Spinal cord (tissue), 9 donors: ENCODE measurements at regions not wholly inside any gene's neighbourhood (a gene's known extent, or its start where the extent isn't known, plus 50 kb on each side); places are given as distances from the start of the nearest gene placed in this dataset.

Experiments used
- DNase-seq, 6 donors: peaks; one replicate each; pipeline versions ENCODE4 v3.0.0 to v3.0.0-alpha.2; 2013 to 2015; ENCODE audit warnings: low spot score in 6 of 6, low read depth in 4 of 6
- H3K27ac ChIP-seq: one replicate; pipeline ENCODE4 v1.5.1; 2013; ENCODE audit warnings: low read depth, low read length, control low read depth
- H3K27me3 ChIP-seq: one replicate; pipeline ENCODE4 v1.6.1; 2013; ENCODE audit warnings: low read length; ENCODE audit not compliant: control insufficient read depth, insufficient read depth
- H3K36me3 ChIP-seq: one replicate; pipeline ENCODE4 v1.6.1; 2013; ENCODE audit warnings: low read length; ENCODE audit not compliant: control insufficient read depth, insufficient read depth
- H3K4me1 ChIP-seq: one replicate; pipeline ENCODE4 v1.6.1; 2013; ENCODE audit warnings: low read length; ENCODE audit not compliant: control insufficient read depth, insufficient read depth
- H3K4me3 ChIP-seq: one replicate; pipeline ENCODE4 v1.5.1; 2013; ENCODE audit warnings: low read depth, low read length, control low read depth
- H3K9me3 ChIP-seq: one replicate; pipeline ENCODE4 v1.6.1; 2013; ENCODE audit warnings: low read length; ENCODE audit not compliant: control insufficient read depth, insufficient read depth
- WGBS: methylation state at CpG from one replicate; pipeline ENCODE4 v1.1.5; 2013; ENCODE audit warnings: missing lambda C conversion rate; ENCODE audit not compliant: insufficient coverage; 5-methylcytosine and 5-hydroxymethylcytosine counted together
- donor health status: healthy.

- peaks cover 4% of the 10 kb centered on the region for H3K4me1 ChIP-seq
- DNase-seq = no peak
- WGBS = 59% methylated on average over 9 of the region's 15 CpGs
- no peak overlapping the region for H3K4me3 ChIP-seq
- no peaks in the 10 kb centered on the region for H3K9me3 ChIP-seq
- no peaks in the 10 kb centered on the region for H3K36me3 ChIP-seq
- H3K27me3 ChIP-seq = no peaks in the 10 kb centered on the region
- H3K27ac ChIP-seq = no peak overlapping the region
Observed at GRCh38 chr2:238963161-238963970, 115.5 kb downstream of the TWIST2 start.

GRCh38 chr2:238963971-238964328, 116.1 kb downstream of the TWIST2 start:
- Histone ChIP-seq H3K36me3 (no peaks in the 10 kb centered on the region), H3K27ac (no peak overlapping the region), H3K4me1 (peaks cover 4% of the 10 kb centered on the region), H3K9me3 (no peaks in the 10 kb centered on the region), H3K27me3 (no peaks in the 10 kb centered on the region), H3K4me3 (no peak overlapping the region)
- DNase-seq = no peak
- WGBS = 64% methylated on average over 1 of the region's 2 CpGs

- H3K4me1 ChIP-seq = peaks cover 4% of the 10 kb centered on the region
- no peaks in the 10 kb centered on the region for H3K9me3 ChIP-seq
- no peaks in the 10 kb centered on the region for H3K36me3 ChIP-seq
- no peak overlapping the region for H3K4me3 ChIP-seq
- 61% methylated on average over 11 of the region's 12 CpGs for WGBS
- H3K27ac ChIP-seq = no peak overlapping the region
- no peaks in the 10 kb centered on the region for H3K27me3 ChIP-seq
- DNase-seq = peak in 1 of 6 donors; percentile 46
Observed at GRCh38 chr2:238964544-238965067, 116.7 kb downstream of the TWIST2 start.

GRCh38 chr2:238965371-238966071, 117.6 kb downstream of the TWIST2 start:
- H3K4me3 ChIP-seq = no peak overlapping the region
- H3K27ac ChIP-seq = no peak overlapping the region
- no peaks in the 10 kb centered on the region for H3K9me3 ChIP-seq
- H3K4me1 ChIP-seq = peaks cover 4% of the 10 kb centered on the region
- DNase-seq = no peak
- H3K27me3 ChIP-seq = no peaks in the 10 kb centered on the region
- 80% methylated on average over 16 of the region's 18 CpGs for WGBS
- H3K36me3 ChIP-seq = no peaks in the 10 kb centered on the region

- no peaks in the 10 kb centered on the region for H3K27me3 ChIP-seq
- peaks cover 4% of the 10 kb centered on the region for H3K4me1 ChIP-seq
- H3K27ac ChIP-seq = no peak overlapping the region
- H3K36me3 ChIP-seq = no peaks in the 10 kb centered on the region
- DNase-seq = no peak
- 92% methylated on average over 37 of the region's 46 CpGs for WGBS
- H3K4me3 ChIP-seq = no peak overlapping the region
- H3K9me3 ChIP-seq = no peaks in the 10 kb centered on the region
Observed at GRCh38 chr2:238966072-238966937, 118.4 kb downstream of the TWIST2 start.

GRCh38 chr2:238967031-238967977, 119.4 kb downstream of the TWIST2 start:
- H3K27ac ChIP-seq = no peak overlapping the region
- 89% methylated on average over 42 of the region's 43 CpGs for WGBS
- H3K36me3 ChIP-seq = no peaks in the 10 kb centered on the region
- H3K4me1 ChIP-seq = peaks cover 4% of the 10 kb centered on the region
- DNase-seq = no peak
- no peak overlapping the region for H3K4me3 ChIP-seq
- no peaks in the 10 kb centered on the region for H3K9me3 ChIP-seq
- H3K27me3 ChIP-seq = no peaks in the 10 kb centered on the region

GRCh38 chr2:238967978-238968360, 120.1 kb downstream of the TWIST2 start:
- Histone ChIP-seq H3K4me3 (no peak overlapping the region), H3K4me1 (peaks cover 5% of the 10 kb centered on the region), H3K36me3 (no peaks in the 10 kb centered on the region), H3K27ac (no peak overlapping the region), H3K9me3 (no peaks in the 10 kb centered on the region), H3K27me3 (no peaks in the 10 kb centered on the region)
- DNase-seq = no peak
- 84% methylated on average over 6 of the region's 8 CpGs for WGBS

GRCh38 chr2:238968616-238969384, 120.9 kb downstream of the TWIST2 start:
- H3K36me3 ChIP-seq = no peaks in the 10 kb centered on the region

More at GRCh38 chr2:238968616-238969384, 120.9 kb downstream of the TWIST2 start:
- H3K4me1 ChIP-seq = peaks cover 5% of the 10 kb centered on the region
- no peak overlapping the region for H3K27ac ChIP-seq
- no peaks in the 10 kb centered on the region for H3K9me3 ChIP-seq
- H3K4me3 ChIP-seq = no peak overlapping the region
- DNase-seq = no peak
- no peaks in the 10 kb centered on the region for H3K27me3 ChIP-seq
- WGBS = 63% methylated on average over 13 of the region's 18 CpGs
